SK-N-SH treated with all-trans-retinoic acid at 6 μM for 48 hours (cell line): ENCODE measurements at regions not wholly inside any gene's neighbourhood (a gene's known extent, or its start where the extent isn't known, plus 50 kb on each side); places are given as distances from the start of the nearest gene placed in this dataset.

Experiments
- OSR1 ChIP-seq: fragments of 250-450 bp; sonication (Bioruptor Pico); IDR thresholded peaks from 2 replicates; pipeline ENCODE4 v1.8.0; 2022; ENCODE audit warnings: moderate library complexity, mild to moderate bottlenecking, inconsistent platforms
- PPARA ChIP-seq: fragments of 250-450 bp; sonication (Bioruptor Pico); IDR thresholded peaks from 2 replicates; pipeline ENCODE4 v1.5.0; 2020; ENCODE audit warnings: mild to moderate bottlenecking, borderline replicate concordance
- RARB ChIP-seq: fragments of 250-450 bp; sonication (Bioruptor Pico); IDR thresholded peaks from 2 replicates; pipeline ENCODE4 v1.8.0; 2021; ENCODE audit warnings: mild to moderate bottlenecking, moderate library complexity
- TCF4 ChIP-seq: fragments of 250-450 bp; sonication (Bioruptor Pico); IDR thresholded peaks from 2 replicates; pipeline ENCODE4 v1.8.0; 2021; ENCODE audit warnings: mild to moderate bottlenecking, moderate library complexity, borderline replicate concordance

DNA sequence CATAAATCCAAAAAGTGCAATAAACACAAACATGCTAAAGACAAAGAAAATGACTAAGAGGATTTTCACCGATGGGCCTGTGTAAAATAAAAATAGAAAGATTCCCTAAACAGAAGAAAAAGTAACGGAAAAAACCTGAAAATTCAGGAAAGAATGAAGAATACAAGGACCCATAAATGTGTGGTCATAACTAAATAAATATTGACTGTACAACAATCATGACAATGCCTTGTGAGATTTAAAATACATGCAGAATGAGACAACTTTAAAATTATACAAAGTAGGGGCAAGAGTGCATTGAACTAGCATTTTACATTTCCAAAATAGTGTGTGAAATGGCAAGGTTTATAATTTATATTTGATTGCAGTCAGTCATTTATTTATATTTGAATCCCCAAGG is 409.1 kb upstream of the ANKRD30A start:
- TF ChIP-seq RARB (CRISPR knock-in tag) (no peak), OSR1 (CRISPR knock-in tag) (no peak), TCF4 (CRISPR knock-in tag) (no peak), PPARA (CRISPR knock-in tag) (no peak)
